Dendritic cell treated with granulocyte-macrophage colony-stimulating factor and Interleukin-4, amounts not matched to agents 40 ng/mL and 50 ng/mL, for 4 days (primary cell): ENCODE measurements at regions not wholly inside any gene's neighbourhood (a gene's known extent, or its start where the extent isn't known, plus 50 kb on each side); places are given as distances from the start of the nearest gene placed in this dataset.

ENCODE experiments used
- H3K27ac Mint-ChIP-seq: one replicate; pipeline ENCODE4 v1.8.0; 2022; ENCODE audit warnings: mild to moderate bottlenecking, mixed read lengths
- H3K27me3 Mint-ChIP-seq: one replicate; pipeline ENCODE4 v1.8.0; 2022; ENCODE audit warnings: mild to moderate bottlenecking, mixed read lengths
- H3K36me3 Mint-ChIP-seq: one replicate; pipeline ENCODE4 v1.8.0; 2022; ENCODE audit warnings: low read depth, mixed read lengths
- H3K4me1 Mint-ChIP-seq: one replicate; pipeline ENCODE4 v1.8.0; 2022; ENCODE audit warnings: low read depth, mixed read lengths
- H3K4me3 Mint-ChIP-seq: one replicate; pipeline ENCODE4 v1.8.0; 2022; ENCODE audit warnings: mild to moderate bottlenecking, moderate library complexity, mixed read lengths
- H3K9me3 Mint-ChIP-seq: one replicate; pipeline ENCODE4 v1.8.0; 2022; ENCODE audit warnings: mixed read lengths
- intact Hi-C: fragments of 100-400 bp; cut with micrococcal nuclease; formaldehyde crosslinking; loops from one replicate; pipeline ENCODE4 v1.15.0; 2022

DNA sequence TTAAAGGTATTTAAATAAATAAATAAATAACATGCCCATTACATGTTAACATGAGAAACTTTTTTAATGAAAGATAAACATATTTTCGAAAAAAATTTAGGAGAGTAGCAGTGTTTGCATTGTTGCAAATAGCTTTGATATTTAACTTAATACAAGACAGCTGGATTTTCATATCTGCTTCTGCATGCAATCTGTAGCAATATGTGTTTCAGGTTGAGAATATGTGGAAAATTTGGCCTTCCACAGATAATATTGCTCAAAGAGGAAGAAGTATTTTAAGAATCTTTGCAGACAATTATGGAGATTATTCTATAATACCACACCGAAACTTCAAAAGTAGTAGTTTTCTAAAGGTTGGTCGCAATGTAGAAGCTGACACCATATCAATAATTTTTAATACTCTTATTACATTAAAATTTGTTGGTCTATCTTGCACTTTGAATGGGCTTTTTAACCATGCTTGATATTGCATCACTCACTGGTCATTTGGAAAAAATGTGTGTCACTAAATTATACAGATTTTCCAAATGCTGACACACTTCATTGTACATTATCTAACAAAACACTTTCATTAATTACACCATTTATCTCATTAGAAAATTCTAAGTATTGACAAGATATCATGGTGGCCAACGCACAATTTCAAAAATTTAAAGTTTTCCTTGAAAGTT lies 229.8 kb upstream of the HDAC9 start:
- Mint-ChIP-seq H3K4me3 (no peak overlapping the region), H3K27me3 (no peaks in the 10 kb centered on the region), H3K27ac (no peak overlapping the region), H3K9me3 (peaks cover 20% of the 10 kb centered on the region), H3K36me3 (no peaks in the 10 kb centered on the region), H3K4me1 (no peaks in the 10 kb centered on the region)
- intact Hi-C loops = no loop called here

DNA sequence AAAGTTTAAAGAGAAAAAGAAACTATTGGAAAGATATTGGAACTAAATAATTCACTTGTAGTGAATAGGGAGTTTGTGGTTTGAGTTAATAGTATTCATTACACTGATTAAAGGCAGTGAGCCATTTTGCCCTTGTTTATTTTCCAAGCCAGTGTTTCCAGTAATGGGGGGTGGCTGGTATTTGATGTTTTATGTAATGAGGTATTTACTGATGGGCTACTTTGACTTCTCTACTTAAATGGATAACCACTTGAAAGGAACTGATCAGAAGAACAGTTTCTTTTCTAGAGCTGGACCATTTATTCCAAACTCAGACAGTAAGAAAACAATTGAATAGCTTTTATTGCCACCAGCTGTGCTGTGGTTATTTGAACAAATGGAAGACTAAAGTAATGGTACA lies 227.0 kb upstream of the HDAC9 start:
- Mint-ChIP-seq H3K27ac (no peak overlapping the region), H3K4me1 (no peaks in the 10 kb centered on the region), H3K36me3 (no peaks in the 10 kb centered on the region), H3K9me3 (no peaks in the 10 kb centered on the region), H3K27me3 (no peaks in the 10 kb centered on the region), H3K4me3 (no peak overlapping the region)
- intact Hi-C loops = no loop called here

DNA sequence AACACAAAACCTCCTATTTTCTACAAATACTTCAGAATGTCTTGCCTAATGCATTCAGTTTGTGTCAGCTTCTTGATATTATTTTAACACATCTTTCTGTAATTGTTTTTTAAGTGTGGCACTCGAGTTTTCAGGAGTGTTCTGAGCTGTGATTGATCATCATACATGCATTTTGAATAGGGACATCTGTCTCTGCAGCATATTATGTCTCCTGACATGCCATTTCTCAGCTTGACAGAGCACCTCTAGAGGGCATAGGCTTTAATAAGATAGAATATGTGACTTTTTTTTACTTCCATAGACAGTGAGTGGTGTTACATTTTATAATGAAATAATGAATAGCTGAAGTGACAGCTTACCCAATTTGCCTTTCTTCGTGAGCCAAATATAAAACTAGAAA lies 219.2 kb upstream of the HDAC9 start:
- Mint-ChIP-seq H3K27me3 (no peaks in the 10 kb centered on the region), H3K27ac (no peak overlapping the region), H3K9me3 (no peaks in the 10 kb centered on the region), H3K36me3 (no peaks in the 10 kb centered on the region), H3K4me3 (no peak overlapping the region), H3K4me1 (no peaks in the 10 kb centered on the region)
- intact Hi-C loops = no loop called here

DNA sequence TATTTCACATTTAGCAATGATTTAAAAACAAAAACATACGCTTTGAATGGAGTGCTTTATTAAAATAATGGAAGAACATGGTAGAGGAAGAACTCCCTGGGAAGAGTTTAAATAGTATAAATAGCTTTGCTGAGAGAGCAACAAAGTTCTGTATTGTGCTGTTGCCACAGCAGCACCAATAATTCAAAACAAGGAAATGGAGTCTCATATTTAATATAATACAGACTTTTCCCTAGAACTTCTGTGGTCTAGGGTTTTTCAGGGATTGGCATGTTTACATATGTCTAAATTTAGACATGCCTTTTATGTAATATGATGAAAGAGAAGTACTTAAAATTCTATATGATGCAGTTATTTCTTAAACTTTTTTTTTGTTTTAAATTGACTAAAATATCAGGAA lies 217.2 kb upstream of the HDAC9 start:
- peaks cover 7% of the 10 kb centered on the region for H3K36me3 Mint-ChIP-seq
- no peaks in the 10 kb centered on the region for H3K27me3 Mint-ChIP-seq
- H3K9me3 Mint-ChIP-seq = peaks cover 9% of the 10 kb centered on the region
- H3K4me3 Mint-ChIP-seq = no peak overlapping the region
- peaks cover 5% of the 10 kb centered on the region for H3K4me1 Mint-ChIP-seq
- intact Hi-C loops = no loop called here
- H3K27ac Mint-ChIP-seq = no peak overlapping the region

DNA sequence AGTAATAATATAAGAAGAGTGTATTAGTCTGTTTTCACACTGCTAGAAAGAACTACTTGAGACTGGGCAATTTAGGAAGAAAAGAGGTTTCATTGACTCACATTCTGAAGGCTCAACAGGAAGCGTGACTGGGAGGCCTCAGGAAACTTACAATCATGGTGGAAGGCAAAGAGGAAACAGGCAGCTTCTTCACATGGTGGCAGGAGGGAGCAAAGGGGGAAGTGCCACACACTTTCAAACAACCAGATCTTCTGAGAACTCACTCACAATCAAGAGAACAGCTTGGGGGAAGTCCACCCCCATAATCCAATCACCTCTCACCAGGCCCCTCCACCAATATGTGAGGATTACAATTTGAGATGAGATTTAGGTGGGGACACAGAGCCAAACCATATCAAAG lies 212.5 kb upstream of the HDAC9 start:
- peaks cover 6% of the 10 kb centered on the region for H3K4me1 Mint-ChIP-seq
- H3K4me3 Mint-ChIP-seq = no peak overlapping the region
- H3K27ac Mint-ChIP-seq = no peak overlapping the region
- peaks cover 7% of the 10 kb centered on the region for H3K36me3 Mint-ChIP-seq
- H3K27me3 Mint-ChIP-seq = no peaks in the 10 kb centered on the region
- H3K9me3 Mint-ChIP-seq = peaks cover 12% of the 10 kb centered on the region
- intact Hi-C loops = no loop called here

DNA sequence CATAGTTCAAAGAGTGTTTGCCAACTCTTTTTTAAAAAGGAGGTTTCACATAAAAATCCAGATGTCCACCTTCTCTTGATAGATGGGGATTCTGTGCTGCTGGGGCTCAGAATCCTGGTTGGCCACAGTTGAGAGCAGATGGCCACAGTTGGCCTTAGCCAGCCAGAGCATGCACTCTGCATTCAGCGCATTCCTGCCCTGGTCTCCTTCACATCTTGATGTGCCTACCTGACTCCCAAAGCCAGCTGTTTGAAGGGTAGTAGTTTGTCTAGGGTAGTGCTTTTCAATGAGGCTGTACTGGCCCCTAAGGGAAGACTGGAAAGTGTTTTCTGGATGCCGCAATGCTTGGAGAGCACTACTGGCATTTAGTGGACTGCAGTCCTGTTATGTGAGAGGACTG lies 208.1 kb upstream of the HDAC9 start:
- Mint-ChIP-seq H3K4me1 (peaks cover 42% of the 10 kb centered on the region), H3K36me3 (peaks cover 7% of the 10 kb centered on the region), H3K4me3 (no peak overlapping the region), H3K9me3 (peaks cover 11% of the 10 kb centered on the region), H3K27ac (no peak overlapping the region), H3K27me3 (no peaks in the 10 kb centered on the region)
- intact Hi-C loops = no loop called here

DNA sequence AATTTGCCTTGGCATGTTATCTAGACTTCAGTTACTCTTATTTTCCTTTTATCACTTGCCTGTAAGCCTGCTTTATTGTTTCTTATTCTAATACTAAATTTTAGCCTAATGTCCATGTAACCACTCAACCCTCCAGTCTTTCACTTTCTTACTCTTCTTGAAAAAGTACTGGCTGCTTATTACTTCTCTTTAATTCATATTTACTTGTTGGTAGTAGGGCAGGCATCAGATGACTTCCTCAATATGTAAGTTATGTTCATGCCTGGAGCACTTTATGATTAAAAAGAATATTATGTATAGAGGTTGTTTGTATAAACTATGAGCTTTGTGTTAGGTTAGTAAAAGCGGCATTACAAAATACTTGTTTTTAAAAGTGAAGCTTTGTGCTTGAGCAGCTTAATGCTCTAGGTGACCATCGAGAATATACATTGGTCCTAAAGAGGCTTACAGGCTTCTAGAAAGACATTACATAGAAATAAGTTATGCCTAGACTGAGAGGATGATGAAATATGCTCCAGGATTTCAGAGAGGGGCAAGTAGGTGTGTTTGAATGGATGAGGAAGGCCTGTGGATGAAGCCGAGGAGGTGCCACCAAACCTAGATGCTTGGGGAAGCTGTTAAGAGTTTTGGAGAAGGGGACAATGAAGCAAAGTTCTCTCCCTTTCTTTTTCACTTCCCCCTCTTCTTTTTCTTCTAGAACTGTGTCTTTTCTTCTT lies 207.1 kb upstream of the HDAC9 start:
- H3K36me3 Mint-ChIP-seq = no peaks in the 10 kb centered on the region
- intact Hi-C loops = no loop called here
- peaks cover under 1% of the 10 kb centered on the region for H3K9me3 Mint-ChIP-seq
- peak overlapping the region; percentile 46 for H3K27ac Mint-ChIP-seq
- no peak overlapping the region for H3K4me3 Mint-ChIP-seq
- peaks cover 47% of the 10 kb centered on the region for H3K4me1 Mint-ChIP-seq
- no peaks in the 10 kb centered on the region for H3K27me3 Mint-ChIP-seq

DNA sequence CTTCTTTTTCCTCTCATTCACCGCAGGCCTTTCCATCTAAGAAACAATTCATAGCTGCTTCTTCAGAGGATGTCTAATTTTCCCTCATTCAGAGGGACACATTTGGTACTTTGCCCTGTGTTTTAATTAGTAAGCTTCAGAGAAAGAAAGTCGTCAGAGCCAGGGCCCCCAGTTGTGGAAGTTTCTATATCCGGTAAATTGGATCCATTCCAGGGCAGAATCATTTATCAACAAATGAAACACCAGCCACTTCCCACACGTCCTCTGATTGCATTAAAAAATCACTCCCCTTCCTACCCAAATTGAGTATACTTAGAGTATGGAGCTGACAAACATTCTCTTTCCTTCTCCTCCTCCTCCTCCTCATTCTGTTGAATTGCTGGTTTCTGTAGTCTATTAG lies 205.8 kb upstream of the HDAC9 start:
- H3K27me3 Mint-ChIP-seq = no peaks in the 10 kb centered on the region
- H3K4me1 Mint-ChIP-seq = peaks cover 60% of the 10 kb centered on the region
- no peaks in the 10 kb centered on the region for H3K9me3 Mint-ChIP-seq
- peak overlapping the region; percentile 74 for H3K4me3 Mint-ChIP-seq
- H3K27ac Mint-ChIP-seq = peak overlapping the region; percentile 83
- intact Hi-C loops = loop anchor here (5.0 kb wide), 1 partner anchor 67 kb away; no protein-coding TSS in a partner anchor
- H3K36me3 Mint-ChIP-seq = peaks cover 6% of the 10 kb centered on the region

DNA sequence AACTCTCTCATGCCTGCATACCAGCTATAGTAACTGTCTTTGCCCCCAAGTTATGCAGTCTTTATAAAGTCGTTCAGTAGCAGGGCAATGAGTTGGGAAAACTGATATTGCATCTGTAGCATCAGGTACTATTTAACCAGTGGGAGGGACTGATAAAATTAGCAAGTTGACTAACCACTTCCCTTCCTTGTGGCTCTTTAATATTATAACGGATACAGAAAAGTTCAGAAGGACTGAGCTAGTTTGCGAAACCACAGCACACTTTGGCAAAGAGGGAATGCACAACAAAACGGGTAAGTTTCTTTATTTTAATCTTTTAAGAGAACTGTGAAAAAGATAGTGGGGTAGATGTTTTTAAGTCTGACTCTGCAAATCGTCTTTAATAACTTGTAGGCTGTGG lies 205.3 kb upstream of the HDAC9 start:
- intact Hi-C loops = loop anchor here (5.0 kb wide), 1 partner anchor 68 kb away; no protein-coding TSS in a partner anchor
- H3K4me1 Mint-ChIP-seq = peaks cover 64% of the 10 kb centered on the region
- H3K27ac Mint-ChIP-seq = peak overlapping the region; percentile 83
- no peaks in the 10 kb centered on the region for H3K9me3 Mint-ChIP-seq
- no peaks in the 10 kb centered on the region for H3K27me3 Mint-ChIP-seq
- peaks cover 9% of the 10 kb centered on the region for H3K36me3 Mint-ChIP-seq
- H3K4me3 Mint-ChIP-seq = peak overlapping the region; percentile 74

DNA sequence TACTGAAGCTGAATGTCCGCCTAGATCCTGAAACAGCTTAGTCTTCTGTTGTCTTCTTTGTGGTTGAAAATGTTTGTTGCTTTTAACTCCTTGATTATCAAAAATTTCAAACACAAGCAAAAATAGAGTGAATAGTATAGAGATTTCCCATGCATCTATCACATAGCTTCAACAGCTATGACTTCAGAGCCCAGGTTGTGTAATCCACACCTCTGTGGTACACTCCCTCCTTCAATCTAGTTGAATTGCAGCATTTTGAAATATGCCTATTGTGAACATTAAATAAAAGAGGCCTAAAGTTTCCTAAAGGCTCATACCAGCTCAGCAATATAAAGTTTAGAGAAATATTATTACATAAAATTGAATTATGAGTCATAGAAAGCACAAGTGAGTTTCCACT lies 204.7 kb upstream of the HDAC9 start:
- H3K36me3 Mint-ChIP-seq = peaks cover 9% of the 10 kb centered on the region
- H3K9me3 Mint-ChIP-seq = no peaks in the 10 kb centered on the region
- H3K27me3 Mint-ChIP-seq = no peaks in the 10 kb centered on the region
- H3K27ac Mint-ChIP-seq = peak overlapping the region; percentile 83
- peaks cover 71% of the 10 kb centered on the region for H3K4me1 Mint-ChIP-seq
- H3K4me3 Mint-ChIP-seq = peak overlapping the region; percentile 74
- intact Hi-C loops = loop anchor here (5.0 kb wide), 1 partner anchor 69 kb away; no protein-coding TSS in a partner anchor

DNA sequence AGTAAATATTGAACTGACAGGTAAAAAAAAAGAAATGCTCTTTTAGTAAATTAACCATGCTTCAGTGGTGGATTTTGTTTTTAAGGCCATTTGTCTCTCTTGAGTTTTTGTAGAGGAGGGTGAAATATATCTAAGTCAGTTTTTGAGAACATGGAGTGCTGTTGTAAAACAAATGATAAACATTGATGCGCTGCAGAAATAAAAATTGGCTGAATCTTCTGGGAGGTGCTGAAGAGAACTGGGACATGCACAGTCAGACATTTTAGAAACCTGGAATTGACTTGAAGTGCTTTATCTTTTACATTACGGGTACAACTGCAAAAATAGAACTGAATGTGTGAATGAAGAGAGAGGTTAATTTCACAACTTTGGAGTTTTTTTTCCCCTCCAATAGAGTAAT lies 203.0 kb upstream of the HDAC9 start:
- Mint-ChIP-seq H3K36me3 (peaks cover 9% of the 10 kb centered on the region), H3K4me3 (peak overlapping the region; percentile 62), H3K9me3 (no peaks in the 10 kb centered on the region), H3K27ac (peak overlapping the region; percentile 57), H3K27me3 (no peaks in the 10 kb centered on the region), H3K4me1 (peaks cover 83% of the 10 kb centered on the region)
- intact Hi-C loops = loop anchor here (2.0 to 5.0 kb wide), 2 partner anchors 44 to 70 kb away; no protein-coding TSS in a partner anchor

DNA sequence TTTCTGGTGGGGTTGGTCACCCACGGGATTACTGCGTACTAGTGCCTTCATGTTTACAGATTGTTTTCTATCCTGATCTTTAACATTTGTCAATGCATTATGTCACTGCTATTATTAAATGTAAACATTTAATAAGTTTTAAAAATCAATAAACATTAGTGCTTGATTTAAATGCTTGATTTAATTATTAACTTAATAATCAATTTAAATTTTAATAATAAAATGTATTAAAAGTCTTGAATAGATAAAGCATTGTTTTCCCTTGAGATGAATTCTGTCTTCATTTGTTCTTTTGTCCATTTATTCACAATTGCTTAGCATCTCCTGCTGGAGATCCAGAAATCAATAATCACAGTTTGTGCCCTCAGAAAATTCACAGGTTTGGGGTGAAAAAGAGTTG lies 201.8 kb upstream of the HDAC9 start:
- H3K27me3 Mint-ChIP-seq = no peaks in the 10 kb centered on the region
- H3K27ac Mint-ChIP-seq = peak overlapping the region; percentile 65
- peaks cover 9% of the 10 kb centered on the region for H3K36me3 Mint-ChIP-seq
- peaks cover 75% of the 10 kb centered on the region for H3K4me1 Mint-ChIP-seq
- intact Hi-C loops = loop anchor here (2.0 to 5.0 kb wide), 2 partner anchors 43 to 71 kb away; no protein-coding TSS in a partner anchor
- no peaks in the 10 kb centered on the region for H3K9me3 Mint-ChIP-seq
- no peak overlapping the region for H3K4me3 Mint-ChIP-seq

DNA sequence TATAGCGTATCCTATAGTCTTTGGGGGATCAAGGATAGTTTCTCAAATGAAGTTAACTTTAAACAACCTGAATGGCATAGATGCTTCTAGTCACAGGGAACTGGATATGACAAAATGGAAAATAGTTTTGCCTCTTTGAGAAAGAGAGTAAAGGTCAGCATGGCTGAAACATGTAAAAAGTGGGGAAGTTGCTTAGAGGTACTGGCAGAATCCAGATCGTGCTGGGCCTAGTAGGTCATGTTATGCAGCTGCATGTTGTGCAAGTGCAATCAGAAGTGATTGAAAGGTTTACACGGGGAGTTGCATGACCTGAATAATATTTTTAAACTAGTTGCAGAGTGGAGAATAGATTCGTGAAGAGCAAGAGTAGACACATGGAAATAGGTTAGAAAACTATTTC lies 201.1 kb upstream of the HDAC9 start:
- intact Hi-C loops = loop anchor here (5.0 kb wide), 1 partner anchor 72 kb away; no protein-coding TSS in a partner anchor
- Mint-ChIP-seq H3K9me3 (no peaks in the 10 kb centered on the region), H3K36me3 (peaks cover 9% of the 10 kb centered on the region), H3K4me3 (no peak overlapping the region), H3K27me3 (no peaks in the 10 kb centered on the region), H3K27ac (peak overlapping the region; percentile 65), H3K4me1 (peaks cover 71% of the 10 kb centered on the region)

DNA sequence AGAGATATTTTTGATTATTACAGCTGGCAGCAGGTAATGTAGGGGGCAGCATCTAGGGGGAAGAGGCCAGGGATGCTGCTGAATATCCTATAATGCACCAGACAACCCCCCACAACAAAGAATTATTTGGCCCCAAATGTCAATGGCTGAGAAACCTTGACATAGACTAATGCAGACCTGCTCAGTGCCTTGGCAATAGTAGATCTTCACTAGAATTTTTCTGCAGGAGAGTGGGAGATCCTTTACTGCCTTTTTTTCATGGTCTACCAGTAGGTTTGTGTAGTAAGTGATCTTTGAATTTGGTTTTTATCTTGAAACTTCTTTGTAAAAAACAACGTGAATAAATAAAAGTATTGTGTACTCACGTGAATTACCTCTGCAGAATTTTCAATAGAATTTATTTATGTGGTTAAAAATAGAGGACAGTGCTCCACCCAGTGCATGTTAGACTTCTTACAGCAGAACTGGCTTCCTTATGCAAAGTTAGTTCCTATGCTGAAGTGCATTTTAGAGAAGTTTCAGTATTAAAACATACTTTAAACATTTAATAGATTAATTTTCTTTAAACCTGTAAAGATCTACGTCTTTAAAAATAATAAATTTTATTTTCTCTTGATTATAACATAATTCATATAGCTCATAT lies 199.6 kb upstream of the HDAC9 start:
- Mint-ChIP-seq H3K4me3 (no peak overlapping the region), H3K27ac (peak overlapping the region; percentile 32)
- intact Hi-C loops = no loop called here

More for the DNA sequence above, 199.6 kb upstream of the HDAC9 start:
- no peaks in the 10 kb centered on the region for H3K9me3 Mint-ChIP-seq
- peaks cover 58% of the 10 kb centered on the region for H3K4me1 Mint-ChIP-seq
- no peaks in the 10 kb centered on the region for H3K27me3 Mint-ChIP-seq
- peaks cover 9% of the 10 kb centered on the region for H3K36me3 Mint-ChIP-seq
